Endothelial cell of umbilical vein (primary cell): ENCODE measurements at regions not wholly inside any gene's neighbourhood (a gene's known extent, or its start where the extent isn't known, plus 50 kb on each side); places are given as distances from the start of the nearest gene placed in this dataset.

Experiments used
- BruUV-seq: library from RNA; stranded (reverse); fragments of 400-500 nt; replicated peaks from 2 replicates; lab custom pipeline; 2021; lab: Mats Ljungman, UMichigan
- CTCF ChIA-PET: fragments of 300-600, 350-600 bp; sonication (Branson Sonifier 250); formaldehyde crosslinking; loops from one replicate; lab custom pipeline; 2021; ENCODE audit warnings: antibody characterized with exemption, inconsistent platforms; lab: Charles Lee
- POLR2A ChIA-PET: fragments of 300-600, 350-600 bp; sonication (Branson Sonifier 250); formaldehyde crosslinking; loops from one replicate; lab custom pipeline; 2021; ENCODE audit warnings: antibody characterized with exemption, inconsistent platforms; lab: Charles Lee
- DNase-seq: peaks from one replicate; pipeline ENCODE4 v3.0.0-alpha.2; 2011; ENCODE audit warnings: low read depth, low spot score
- FAIRE-seq: peaks from 2 replicates; lab custom pipeline; 2011; peaks lifted over from hg19 to GRCh38; lab: Jason Lieb, UNC
- H2AFZ ChIP-seq: 2 replicates; pipeline ENCODE4 v1.6.0; 2012; ENCODE audit warnings: low read depth, low read length, control low read depth, inconsistent platforms
- H3K27ac ChIP-seq: 2 replicates; pipeline ENCODE4 v1.5.1; 2011; ENCODE audit warnings: low read depth, mild to moderate bottlenecking, control low read depth, low read length, moderate library complexity; ENCODE audit not compliant: insufficient read depth
- H3K27me3 ChIP-seq, 2 experiments: 2 replicates each; pipeline versions ENCODE4 v1.6.0 to v1.6.1; 2011; ENCODE audit warnings: low read length in 2 of 2, mixed read lengths in 1 of 2; ENCODE audit not compliant: control insufficient read depth in 2 of 2, insufficient read depth in 2 of 2
- H3K36me3 ChIP-seq, 2 experiments: 2 replicates in 1 of 2; 3 replicates in 1 of 2; pipeline ENCODE4 v1.5.1; 2011; ENCODE audit warnings: low read length in 2 of 2, mild to moderate bottlenecking in 1 of 2, moderate library complexity in 1 of 2; ENCODE audit not compliant: control insufficient read depth in 2 of 2, insufficient read depth in 2 of 2; ENCODE audit errors: extremely low read depth in 1 of 2
- H3K4me1 ChIP-seq: 3 replicates; pipeline ENCODE4 v1.5.1; 2011; ENCODE audit warnings: mild to moderate bottlenecking, low read length; ENCODE audit not compliant: control insufficient read depth, insufficient read depth; ENCODE audit errors: extremely low read depth
- H3K4me2 ChIP-seq: 2 replicates; pipeline ENCODE4 v1.6.1; 2011; ENCODE audit warnings: low read length, control low read depth, mixed read lengths; ENCODE audit not compliant: insufficient read depth
- H3K4me3 ChIP-seq, 3 experiments: fragments of 200-600 bp in 1 of 3; sonication (generic), shearing (Covaris generic) in 1 of 3; replicated peaks in 1 of 3; 2 replicates each; pipeline ENCODE4 v1.5.1; 2011 to 2016; ENCODE audit warnings: control low read depth in 3 of 3, low read length in 3 of 3, mild to moderate bottlenecking in 2 of 3, inconsistent platforms in 1 of 3, low read depth in 1 of 3, moderate library complexity in 1 of 3; ENCODE audit not compliant: insufficient read depth in 1 of 3
- H3K79me2 ChIP-seq: 2 replicates; pipeline ENCODE4 v1.6.0; 2012; ENCODE audit warnings: low read length, inconsistent platforms; ENCODE audit not compliant: control insufficient read depth, insufficient read depth
- H3K9ac ChIP-seq: replicated peaks from 2 replicates; pipeline ENCODE3; 2011; ENCODE audit warnings: low read length, control low read depth; ENCODE audit not compliant: insufficient read depth; ENCODE audit errors: extremely low read depth
- H3K9me1 ChIP-seq: replicated peaks from 3 replicates; pipeline ENCODE4 v1.6.0; 2011; ENCODE audit warnings: mild to moderate bottlenecking, low read length; ENCODE audit not compliant: control insufficient read depth, insufficient read depth; ENCODE audit errors: extremely low read depth
- H3K9me3 ChIP-seq: replicated peaks from 2 replicates; pipeline ENCODE4 v1.5.1; 2012; ENCODE audit warnings: low read length, inconsistent platforms; ENCODE audit not compliant: control insufficient read depth, insufficient read depth
- H4K20me1 ChIP-seq: replicated peaks from 2 replicates; pipeline ENCODE3; 2011; ENCODE audit warnings: mild to moderate bottlenecking, low read length; ENCODE audit not compliant: control insufficient read depth, insufficient read depth; ENCODE audit errors: extremely low read depth
- CTCF ChIP-seq, 2 donors: IDR thresholded peaks; 1 replicate in 1 of 2; 2 replicates in 1 of 2; pipeline ENCODE4 v1.5.1; 2011; ENCODE audit warnings: low read length in 2 of 2, mild to moderate bottlenecking in 2 of 2, moderate library complexity in 2 of 2, control low read depth in 1 of 2, inconsistent platforms in 1 of 2, low read depth in 1 of 2; ENCODE audit not compliant: insufficient read depth in 1 of 2; ENCODE audit errors: extremely low read depth in 1 of 2
- EZH2 ChIP-seq: IDR thresholded peaks from 2 replicates; pipeline ENCODE4 v1.6.1; 2012; ENCODE audit warnings: borderline replicate concordance, low read depth, mild to moderate bottlenecking, moderate library complexity, low read length, inconsistent platforms; ENCODE audit not compliant: severe bottlenecking
- FOS ChIP-seq: IDR thresholded peaks from 2 replicates; pipeline ENCODE4 v1.6.1; 2011; ENCODE audit warnings: mild to moderate bottlenecking, low read length, moderate library complexity, borderline replicate concordance; ENCODE audit not compliant: insufficient read depth
- GATA2 ChIP-seq: IDR thresholded peaks from 2 replicates; pipeline ENCODE4 v1.7.0; 2011; ENCODE audit warnings: low read depth, mild to moderate bottlenecking, moderate library complexity, mixed read lengths, low read length; ENCODE audit not compliant: insufficient read length, insufficient read depth
- JUN ChIP-seq: IDR thresholded peaks from 2 replicates; pipeline ENCODE4 v1.6.1; 2011; ENCODE audit warnings: borderline replicate concordance, low read depth; ENCODE audit not compliant: insufficient read length, insufficient read depth
- MAX ChIP-seq: IDR thresholded peaks from 2 replicates; pipeline ENCODE4 v1.6.1; 2011; ENCODE audit not compliant: insufficient read depth, insufficient read length
- MYC ChIP-seq: IDR thresholded peaks from one replicate; pipeline ENCODE4 v1.6.1; 2011; ENCODE audit warnings: mild to moderate bottlenecking, low read depth, low read length
- POLR2A ChIP-seq: IDR thresholded peaks from 2 replicates; pipeline ENCODE4 v1.6.1; 2012; ENCODE audit warnings: low read depth, mild to moderate bottlenecking, control low read depth, low read length
- POLR2AphosphoS5 ChIP-seq: IDR thresholded peaks from 2 replicates; pipeline ENCODE4 v1.6.1; 2012; ENCODE audit warnings: low read depth, mild to moderate bottlenecking, control low read depth, low read length, moderate library complexity; ENCODE audit not compliant: insufficient read depth
- dilution Hi-C: fragments of 300-500 bp; cut with MboI; formaldehyde crosslinking; loops from one replicate; pipeline ENCODE4 v1.15.0; 2019; ENCODE audit warnings: low sequenced_read_pairs; ENCODE audit not compliant: extremely low pct_ligation_motif_present
- intact Hi-C: fragments of 100-400 bp; cut with micrococcal nuclease; formaldehyde crosslinking; loops from one replicate; pipeline ENCODE4 v1.10.0; 2022

DNA sequence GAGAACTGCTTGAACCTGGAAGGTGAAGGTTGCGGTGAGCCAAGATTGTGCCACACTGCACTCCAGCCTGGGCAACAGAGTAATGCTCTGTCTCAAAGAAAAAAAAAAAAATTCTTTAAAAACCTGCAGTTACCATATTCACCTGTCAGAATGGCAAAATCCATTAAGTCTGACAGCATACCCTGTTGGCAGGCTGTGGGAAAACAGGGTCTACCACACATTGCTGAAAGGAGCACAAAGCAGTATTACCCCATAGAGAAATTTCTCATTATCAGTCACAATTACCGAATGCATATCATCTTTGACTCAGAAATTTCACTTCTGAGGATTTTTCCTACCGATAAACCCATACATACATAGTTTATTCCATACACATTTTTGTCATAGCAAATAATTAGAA lies 264.1 kb upstream of the SLCO3A1 start:
- Histone ChIP-seq H3K9me3 (peaks cover 4% of the 10 kb centered on the region), H3K36me3 (no peaks in the 10 kb centered on the region), H3K4me1 (no peaks in the 10 kb centered on the region), H2AFZ (no peak overlapping the region), H3K27ac (no peak overlapping the region), H3K27me3 (no peaks in the 10 kb centered on the region), H3K4me2 (no peak overlapping the region), H3K4me3 (no peak overlapping the region), H3K79me2 (no peaks in the 10 kb centered on the region), H3K9ac (no peak overlapping the region), H4K20me1 (no peaks in the 10 kb centered on the region), H3K9me1 (no peaks in the 10 kb centered on the region)
- ChIA-PET POLR2A (no interaction called here), CTCF (no interaction called here)
- intact Hi-C loops: no loop called here
- TF ChIP-seq POLR2A (no peak), FOS (no peak), MAX (no peak), POLR2AphosphoS5 (no peak), JUN (no peak), MYC (no peak), GATA2 (no peak), CTCF (IDR thresholded peaks at IDR 0.05; ENCODE audit: extremely low read depth in 1 of 2, insufficient read depth in 1 of 2, low read depth in 1 of 2, low read length in 2 of 2) (no peak), EZH2 (no peak)
- BruUV-seq: no TSS peak
- DNase-seq (no peak), FAIRE-seq (no peak)
- dilution Hi-C loops: no loop called here
